Right ventricle myocardium superior (tissue), 1 donor: ENCODE measurements at regions not wholly inside any gene's neighbourhood (a gene's known extent, or its start where the extent isn't known, plus 50 kb on each side); places are given as distances from the start of the nearest gene placed in this dataset.
"Not testable (repeated sequence)": the region's sequence is repeated elsewhere in the genome, so short reads cannot be mapped to it uniquely, and the experiment has no call there.

ENCODE experiments used
- ATAC-seq: fragments of 200-7000 bp; cut with Tn5 transposase; one replicate; pipeline ENCODE4 v1.9.1; 2020; ENCODE audit warnings: mild to moderate bottlenecking; ENCODE audit not compliant: poor library complexity
- DNase-seq: peaks from one replicate; pipeline ENCODE4 v3.0.0-alpha.2; 2020
- intact Hi-C: fragments of 100-400 bp; cut with DNase I; formaldehyde crosslinking; loops from one replicate; pipeline ENCODE4 v1.11.2; 2022
- donor health status: DM: no; HTN: yes; CAD: no; lungs with severe emphysema.

DNA sequence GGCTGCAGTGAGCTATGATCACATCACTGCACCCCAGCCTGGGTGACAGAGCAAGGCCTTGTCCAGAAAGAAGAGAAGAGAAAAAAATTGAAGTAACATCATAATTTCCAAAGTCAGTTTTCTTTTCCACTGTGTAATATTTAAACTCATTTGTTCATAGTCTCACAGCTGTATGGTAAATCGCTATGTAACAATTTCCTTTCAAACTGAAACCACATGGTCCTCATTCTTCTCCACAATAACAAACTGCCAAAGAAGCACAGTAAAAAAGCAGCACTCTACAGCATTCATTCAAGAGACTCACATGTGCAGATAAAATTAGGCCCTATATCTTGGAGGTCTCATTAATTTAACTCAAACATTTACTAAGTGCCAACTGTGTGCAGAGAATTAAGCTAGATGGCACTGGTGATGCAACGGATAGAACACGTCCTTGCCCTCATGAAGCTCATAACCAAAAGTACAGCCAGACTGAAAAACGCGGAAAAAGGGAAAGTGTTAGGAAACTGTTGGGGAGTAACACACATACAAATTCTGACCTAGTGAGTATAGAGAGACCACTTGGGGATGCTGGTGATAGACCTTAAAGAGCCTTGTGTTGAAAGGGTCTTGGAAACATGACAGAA is 174.0 kb upstream of the KCTD7 start:
- ATAC-seq (no peak), DNase-seq (no peak)
- intact Hi-C loops, result no loop called here

DNA sequence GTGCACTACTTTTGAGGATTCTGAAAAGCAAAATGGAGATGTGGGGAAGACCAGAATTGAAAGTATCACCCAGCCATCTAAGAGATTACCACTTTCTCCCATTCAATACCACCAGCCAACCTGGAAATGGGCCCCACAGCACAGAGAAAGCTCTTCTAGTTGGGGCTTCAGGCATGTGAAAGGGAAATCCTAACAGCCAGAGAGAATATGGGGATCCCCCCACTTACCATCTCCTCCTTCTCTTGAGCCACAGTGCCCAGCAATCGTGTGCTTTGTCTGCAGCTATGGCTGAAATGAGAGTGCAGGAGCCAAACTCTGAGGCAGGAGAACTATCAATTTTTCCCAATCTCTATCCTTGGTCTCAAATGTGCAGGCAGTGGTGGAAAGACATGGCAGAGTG is 173.2 kb upstream of the KCTD7 start:
- ATAC-seq, intact Hi-C loops, DNase-seq: not testable (repeated sequence)

DNA sequence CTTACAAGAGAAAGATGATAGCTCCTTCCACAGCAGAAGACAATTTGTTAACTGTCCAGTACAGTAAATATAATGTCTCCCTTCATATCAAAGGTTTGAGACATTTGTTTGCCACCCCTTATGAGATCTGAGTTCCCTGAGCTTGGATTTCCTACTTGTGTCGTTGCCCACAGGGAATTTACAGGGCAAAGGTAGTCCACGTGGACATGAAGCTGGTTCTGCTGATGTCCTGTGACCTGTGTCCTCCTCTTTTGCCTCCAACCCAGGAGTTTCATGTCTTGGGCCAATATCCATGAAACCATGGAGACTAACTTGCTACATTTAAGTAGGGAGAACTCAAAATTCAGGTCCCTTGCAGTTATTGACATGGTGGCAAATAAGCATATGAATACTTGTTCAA is 172.2 kb upstream of the KCTD7 start:
- DNase-seq, intact Hi-C loops, ATAC-seq: not testable (repeated sequence)

DNA sequence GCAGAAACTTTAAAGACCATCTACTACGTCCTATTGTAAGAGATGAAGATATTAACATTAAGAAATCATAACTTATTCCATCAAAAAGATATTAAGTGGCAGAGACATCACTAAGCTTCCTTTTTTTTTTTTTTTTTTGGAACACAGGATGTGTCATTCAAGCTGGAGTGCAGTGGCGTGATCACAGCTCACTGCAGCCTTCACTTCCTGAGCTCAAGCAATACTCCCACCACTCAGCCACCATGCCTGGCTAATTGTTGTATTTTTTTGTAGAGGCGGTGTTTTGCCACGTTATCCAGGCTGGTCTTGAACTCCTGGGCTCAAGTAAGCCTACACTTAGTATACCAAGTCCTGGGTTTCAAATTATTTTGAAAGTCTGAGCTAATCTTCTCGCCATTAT is 169.7 kb upstream of the KCTD7 start:
- ATAC-seq, DNase-seq, intact Hi-C loops: not testable (repeated sequence)

- intact Hi-C loops, DNase-seq, ATAC-seq: not testable (repeated sequence)
These were observed 168.8 kb upstream of the KCTD7 start for GRCh38 chr7:66459783-66460413.

DNA sequence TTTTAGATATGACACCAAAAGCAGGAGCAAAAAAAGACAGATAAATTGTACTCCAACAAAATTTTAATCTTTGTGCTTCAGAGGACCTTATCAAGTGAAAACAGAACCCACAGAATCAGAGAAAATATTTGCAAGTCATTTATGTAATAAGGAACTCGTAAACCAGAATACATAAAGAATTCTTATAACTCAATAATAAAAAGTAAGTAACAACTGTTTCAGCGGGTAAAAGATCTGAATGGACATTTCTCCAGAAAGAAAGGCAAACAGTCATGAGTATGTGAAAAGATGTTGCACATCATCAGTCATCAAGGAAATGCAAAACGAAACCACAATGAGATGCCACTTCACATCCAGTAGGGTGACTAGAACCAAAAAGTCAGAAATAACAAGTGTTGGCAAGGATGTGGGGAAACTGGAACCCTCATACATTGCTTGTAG is 167.7 kb upstream of the KCTD7 start:
- DNase-seq (no peak), ATAC-seq (no peak)
- intact Hi-C loops, result no loop called here

DNA sequence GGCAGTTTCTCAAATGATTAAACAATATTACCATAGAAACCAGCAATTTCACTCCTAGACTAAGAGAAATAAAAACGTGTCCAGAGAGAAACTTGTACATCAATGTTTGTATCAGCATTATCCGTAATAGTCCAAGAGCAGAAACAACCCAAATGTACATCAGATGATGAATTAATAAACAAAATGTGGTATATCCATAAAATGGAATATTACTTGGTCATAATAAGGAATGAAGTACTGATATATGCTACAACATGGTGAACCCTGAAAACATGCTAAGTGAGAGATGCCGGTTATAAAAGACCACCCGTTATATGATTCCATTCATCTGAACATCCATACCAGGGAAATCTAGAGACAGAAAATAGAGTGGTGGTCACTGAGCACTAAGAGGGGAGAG is 167.3 kb upstream of the KCTD7 start:
- DNase-seq, intact Hi-C loops, ATAC-seq: not testable (repeated sequence)

DNA sequence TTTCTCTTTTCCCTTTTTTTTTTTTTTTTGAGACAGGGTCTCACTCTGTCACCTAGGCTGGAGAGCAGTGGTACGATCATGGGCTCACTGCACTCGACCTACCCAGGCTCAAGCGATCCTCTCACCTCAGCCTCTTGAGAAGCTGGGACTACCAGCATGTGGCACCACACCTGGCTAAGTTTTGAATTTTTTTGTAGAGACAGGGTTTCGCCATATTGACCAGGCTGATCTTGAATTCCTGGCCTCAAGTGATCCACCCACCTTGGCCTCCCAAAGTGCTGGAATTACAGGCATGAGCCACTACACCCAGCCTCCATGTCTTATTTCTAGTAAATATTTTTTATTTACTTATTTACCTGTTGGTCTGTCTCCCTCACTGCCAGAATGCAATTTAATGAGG is 165.8 kb upstream of the KCTD7 start:
- DNase-seq, ATAC-seq, intact Hi-C loops: not testable (repeated sequence)

DNA sequence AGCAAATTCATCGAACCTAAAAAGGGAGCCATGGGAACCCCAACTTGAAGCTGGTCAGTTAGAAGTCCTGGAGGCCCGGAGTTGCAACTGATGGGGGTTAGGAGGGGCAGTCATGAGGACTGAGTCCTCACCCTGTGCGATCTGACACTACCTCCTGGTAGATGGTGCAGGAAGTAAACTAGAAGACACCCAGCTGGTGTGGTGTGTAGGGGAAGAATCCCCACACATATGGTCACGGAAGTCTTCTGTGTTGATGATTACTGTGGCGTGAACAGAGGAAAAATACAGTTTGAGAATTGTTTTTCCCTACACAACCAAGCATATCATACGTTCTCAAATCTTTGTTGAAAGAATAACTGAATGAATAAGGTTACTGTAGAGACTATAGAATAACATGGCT is 164.6 kb upstream of the KCTD7 start:
- DNase-seq (no peak), ATAC-seq (no peak)
- intact Hi-C loops, result no loop called here

GRCh38 chr7:66466081-66466600 is 162.5 kb upstream of the KCTD7 start:
- DNase-seq, result no peak
- intact Hi-C loops, result no loop called here
- ATAC-seq, result no peak

DNA sequence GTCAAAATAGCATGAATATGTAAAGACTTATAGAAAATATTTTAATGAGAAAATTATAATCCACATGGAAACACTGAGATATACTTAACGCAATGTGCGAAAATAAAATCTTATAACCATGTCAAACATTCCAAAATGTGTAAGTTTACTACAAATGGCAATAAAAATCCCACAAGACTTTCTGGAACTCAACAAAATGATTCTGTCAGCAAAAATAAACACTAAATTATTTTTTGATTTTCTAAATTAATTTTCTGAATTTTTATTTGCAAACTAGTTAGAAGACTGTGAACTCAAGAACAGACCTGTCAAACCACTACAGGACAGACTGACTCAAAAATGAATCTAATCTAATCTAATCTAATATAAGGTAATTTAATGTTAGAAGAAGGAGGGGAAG is 160.8 kb upstream of the KCTD7 start:
- intact Hi-C loops, result no loop called here
- no peak for DNase-seq
- no peak for ATAC-seq

- ATAC-seq, DNase-seq, intact Hi-C loops: not testable (repeated sequence)
These were observed 155.6 kb upstream of the KCTD7 start for GRCh38 chr7:66473064-66473463.

DNA sequence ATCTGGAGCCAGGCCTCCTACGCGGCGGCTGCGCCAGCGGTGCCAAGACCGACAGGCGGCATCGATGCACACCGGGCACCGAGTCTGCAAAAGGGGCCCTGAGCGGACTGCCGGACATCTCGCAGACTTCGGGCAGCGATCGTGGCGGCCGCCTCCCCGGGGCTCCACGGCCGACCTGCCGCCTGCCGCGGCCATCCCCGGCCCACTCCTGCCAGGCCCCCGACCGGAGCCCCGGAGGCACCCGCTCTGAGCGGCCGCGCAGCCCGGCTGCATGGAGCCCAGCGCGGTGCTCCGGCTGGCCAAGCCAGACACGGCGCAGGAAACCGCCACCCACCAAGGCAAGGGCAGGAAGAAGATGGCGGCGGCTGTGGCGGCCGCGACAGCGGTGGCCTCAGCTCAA is 154.2 kb upstream of the KCTD7 start:
- ATAC-seq, result no peak
- DNase-seq, result no peak
- intact Hi-C loops, result no loop called here

GRCh38 chr7:66476056-66476455 is 152.6 kb upstream of the KCTD7 start:
- intact Hi-C loops, ATAC-seq, DNase-seq: not testable (repeated sequence)

DNA sequence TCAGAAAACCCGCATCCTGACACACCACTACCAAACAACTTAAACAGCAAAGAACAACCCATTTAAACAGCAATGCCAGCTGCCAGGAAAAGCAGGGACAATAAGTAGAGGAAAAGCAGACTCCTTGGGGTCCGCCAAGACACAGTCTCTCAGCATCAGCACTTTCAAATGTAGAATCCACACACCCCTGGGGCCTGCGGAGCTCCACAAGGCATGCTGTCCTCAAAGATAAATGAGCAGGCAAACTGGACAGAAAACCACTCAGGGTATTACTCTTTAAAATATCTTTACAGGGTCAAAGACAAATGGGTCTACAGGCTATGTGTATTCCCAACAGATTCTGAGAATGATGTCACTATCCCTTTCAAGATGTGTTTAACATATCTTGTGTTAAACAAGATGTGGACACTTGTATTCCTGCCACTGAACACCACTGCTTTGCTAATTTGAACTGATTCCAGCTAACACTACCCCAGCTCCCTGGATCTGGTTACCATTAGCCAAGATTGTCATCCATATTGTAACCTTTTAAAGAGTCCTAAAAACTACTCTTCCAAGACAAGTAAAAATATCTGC is 150.8 kb upstream of the KCTD7 start:
- DNase-seq, ATAC-seq, intact Hi-C loops: not testable (repeated sequence)

DNA sequence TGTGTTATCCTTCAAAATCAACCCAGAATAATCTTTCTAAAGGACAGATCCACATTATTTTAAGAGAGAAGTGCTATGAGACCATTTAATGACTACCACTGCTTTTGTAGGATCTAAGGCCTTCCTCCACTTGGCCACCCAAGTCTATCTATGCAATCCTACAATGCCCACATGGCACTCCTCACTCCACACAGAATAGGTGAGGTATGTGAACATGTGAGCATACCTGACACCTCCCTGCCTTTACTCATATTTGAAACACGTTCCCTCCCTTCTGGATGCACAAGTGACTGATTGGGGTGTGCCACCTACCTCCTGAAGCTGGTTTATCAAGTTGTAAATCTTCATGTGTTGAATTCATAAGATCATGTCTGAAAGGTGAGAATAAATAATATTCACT is 147.5 kb upstream of the KCTD7 start:
- ATAC-seq, DNase-seq: not testable (repeated sequence)

DNA sequence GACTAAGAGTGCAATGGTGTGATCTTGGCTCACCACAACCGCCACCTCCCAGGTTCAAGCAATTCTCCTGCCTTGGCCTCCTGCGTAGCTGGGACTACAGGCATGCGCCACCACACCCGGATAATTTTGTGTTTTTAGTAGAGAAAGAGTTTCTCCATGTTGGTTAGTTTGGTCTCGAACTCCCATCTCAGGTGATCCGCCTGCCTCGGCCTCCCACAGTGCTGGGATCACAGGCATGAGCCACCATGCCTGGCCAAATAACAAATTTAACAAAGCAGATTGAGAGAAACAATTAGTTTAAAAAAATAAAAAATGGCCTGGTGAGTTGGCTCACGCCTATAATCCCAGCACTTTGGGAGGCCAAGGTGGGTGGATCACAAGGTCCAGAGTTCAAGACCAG is 139.6 kb upstream of the KCTD7 start:
- intact Hi-C loops, ATAC-seq, DNase-seq: not testable (repeated sequence)

More for the DNA sequence above, 147.5 kb upstream of the KCTD7 start:
- intact Hi-C loops, result not testable (repeated sequence)

DNA sequence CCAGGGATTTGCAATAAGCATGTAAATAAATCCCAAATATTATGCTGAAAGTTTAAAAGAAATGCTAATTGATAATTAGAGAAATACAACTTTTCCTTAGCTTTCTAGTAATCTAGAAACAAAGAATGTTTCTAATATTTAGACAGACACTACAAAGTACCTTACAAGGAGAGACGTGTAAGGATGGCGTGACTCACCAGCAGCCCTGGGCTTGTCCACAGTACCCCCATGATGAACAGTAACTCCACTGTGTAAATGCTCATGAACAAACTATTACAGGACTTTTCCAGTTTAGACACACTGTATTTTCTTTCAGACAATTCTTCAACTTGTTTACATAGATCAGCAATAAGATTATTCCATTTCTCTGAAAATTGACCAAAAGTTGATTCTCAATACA is 138.9 kb upstream of the KCTD7 start:
- ATAC-seq, DNase-seq, intact Hi-C loops: not testable (repeated sequence)

GRCh38 chr7:66490979-66491378 is 137.7 kb upstream of the KCTD7 start:
- DNase-seq, result not testable (repeated sequence)

DNA sequence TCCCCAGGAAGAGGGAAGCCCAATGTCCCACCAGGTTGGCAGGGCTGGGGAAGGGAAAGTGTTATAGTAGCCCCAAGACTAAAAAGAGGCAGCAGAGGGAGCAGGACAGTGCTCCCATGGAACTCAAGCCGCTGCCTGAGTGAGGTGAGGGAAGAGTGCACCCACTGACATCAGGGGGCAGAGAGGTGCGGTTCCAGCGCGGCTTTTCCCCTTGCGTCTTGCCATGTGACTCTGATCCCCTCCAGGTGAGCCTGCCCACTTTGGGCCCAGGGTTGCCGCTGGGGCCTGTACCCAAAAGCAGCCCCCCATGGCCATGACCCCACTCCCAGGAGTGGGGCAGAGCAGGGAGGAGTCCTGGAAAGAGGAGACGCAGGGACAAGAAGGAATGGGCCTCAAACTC is 136.3 kb upstream of the KCTD7 start:
- ATAC-seq, intact Hi-C loops, DNase-seq: not testable (repeated sequence)

More at GRCh38 chr7:66490979-66491378, 137.7 kb upstream of the KCTD7 start:
- intact Hi-C loops, ATAC-seq: not testable (repeated sequence)
